Neural cell (in vitro differentiated cells): ENCODE measurements at regions not wholly inside any gene's neighbourhood (a gene's known extent, or its start where the extent isn't known, plus 50 kb on each side); places are given as distances from the start of the nearest gene placed in this dataset.

Experiments
- H2AFZ ChIP-seq: fragments of 200-600, 300-800 bp; sonication (generic), shearing (Covaris generic); 2 replicates; pipeline ENCODE4 v1.6.0; 2014; ENCODE audit warnings: low read depth, mild to moderate bottlenecking, antibody characterized with exemption, low read length, moderate library complexity
- H3F3A ChIP-seq: fragments of 200-600 bp; shearing (Covaris generic); 2 replicates; pipeline ENCODE4 v1.6.1; 2016; ENCODE audit warnings: mild to moderate bottlenecking, moderate library complexity, mixed read lengths, antibody characterized with exemption, low read length; ENCODE audit not compliant: insufficient read depth, poor library complexity, severe bottlenecking
- H3K27ac ChIP-seq: fragments of 200-600, 300-800 bp; sonication (generic), shearing (Covaris generic); 2 replicates; pipeline ENCODE4 v1.5.1; 2014; ENCODE audit warnings: mild to moderate bottlenecking, low read length, moderate library complexity
- H3K27me3 ChIP-seq: fragments of 300-800, 200-600 bp; sonication (generic), shearing (Covaris generic); 2 replicates; pipeline ENCODE4 v1.6.0; 2014; ENCODE audit warnings: mild to moderate bottlenecking, low read depth, low read length, moderate library complexity; ENCODE audit not compliant: insufficient read depth
- H3K36me3 ChIP-seq: fragments of 300-800, 200-600 bp; sonication (generic), shearing (Covaris generic); 2 replicates; pipeline ENCODE4 v1.5.1; 2014; ENCODE audit warnings: mild to moderate bottlenecking, antibody characterized with exemption, low read length, moderate library complexity; ENCODE audit not compliant: insufficient read depth
- H3K4me2 ChIP-seq: fragments of 300-800, 200-600 bp; sonication (generic), shearing (Covaris generic); 2 replicates; pipeline ENCODE4 v1.6.0; 2014; ENCODE audit warnings: mild to moderate bottlenecking, low read length
- H3K4me3 ChIP-seq: fragments of 300-800, 200-600 bp; sonication (generic), shearing (Covaris generic); 2 replicates; pipeline ENCODE4 v1.5.1; 2014; ENCODE audit warnings: mild to moderate bottlenecking, low read length, moderate library complexity
- H3K79me2 ChIP-seq: fragments of 200-600 bp; shearing (Covaris generic); replicated peaks from 2 replicates; pipeline ENCODE4 v1.6.0; 2014; ENCODE audit warnings: mild to moderate bottlenecking, low read length, moderate library complexity; ENCODE audit not compliant: insufficient read depth
- H3K9ac ChIP-seq: fragments of 300-800, 200-600 bp; sonication (generic), shearing (Covaris generic); 2 replicates; pipeline ENCODE4 v1.6.1; 2016; ENCODE audit warnings: mild to moderate bottlenecking, low read length, mixed read lengths
- H3K9me2 ChIP-seq: fragments of 200-600 bp; shearing (Covaris generic); 2 replicates; pipeline ENCODE4 v1.6.1; 2016; ENCODE audit warnings: mild to moderate bottlenecking, low read length, mixed read lengths; ENCODE audit not compliant: insufficient read depth
- H3K9me3 ChIP-seq: fragments of 200-600, 300-800 bp; sonication (generic), shearing (Covaris generic); 2 replicates; pipeline ENCODE4 v1.6.1; 2016; ENCODE audit warnings: mild to moderate bottlenecking, mixed run types, low read length, moderate library complexity, mixed read lengths
- H4K20me1 ChIP-seq: fragments of 200-600 bp; shearing (Covaris generic); 2 replicates; pipeline ENCODE4 v1.6.1; 2016; ENCODE audit warnings: mild to moderate bottlenecking, mixed run types; ENCODE audit not compliant: insufficient read depth
- CTCF ChIP-seq: fragments of 450-650 bp; IDR thresholded peaks from 2 replicates; pipeline ENCODE4 v1.5.1; 2014; ENCODE audit warnings: antibody characterized with exemption, mild to moderate bottlenecking, moderate library complexity; ENCODE audit not compliant: poor library complexity, severe bottlenecking
- EP300 ChIP-seq: fragments of 450-650 bp; conservative IDR thresholded peaks from 2 replicates; pipeline ENCODE4 v1.6.1; 2014; ENCODE audit warnings: antibody characterized with exemption, mild to moderate bottlenecking, moderate library complexity; ENCODE audit not compliant: poor library complexity, severe bottlenecking
- EZH2 ChIP-seq: fragments of 200-600, 300-800 bp; shearing (Covaris generic), sonication (generic); IDR thresholded peaks from 2 replicates; pipeline ENCODE4 v1.6.1; 2014; ENCODE audit warnings: antibody characterized with exemption, low read length, borderline replicate concordance, mild to moderate bottlenecking; ENCODE audit not compliant: insufficient read depth, poor library complexity, severe bottlenecking
- MXI1 ChIP-seq: fragments of 450-650 bp; conservative IDR thresholded peaks from 2 replicates; pipeline ENCODE4 v1.6.1; 2014; ENCODE audit warnings: antibody characterized with exemption, mild to moderate bottlenecking; ENCODE audit not compliant: poor library complexity, severe bottlenecking
- POLR2AphosphoS5 ChIP-seq: IDR thresholded peaks from 2 replicates; pipeline ENCODE4 v1.6.1; 2012
- RAD21 ChIP-seq: fragments of 450-650 bp; conservative IDR thresholded peaks from 2 replicates; pipeline ENCODE4 v1.6.1; 2014; ENCODE audit warnings: antibody characterized with exemption, mild to moderate bottlenecking, moderate library complexity
- REST ChIP-seq: IDR thresholded peaks from 2 replicates; pipeline ENCODE4 v1.6.1; 2012; ENCODE audit warnings: borderline replicate concordance
- SMC3 ChIP-seq: fragments of 450-650 bp; conservative IDR thresholded peaks from 2 replicates; pipeline ENCODE4 v1.6.1; 2014; ENCODE audit warnings: antibody characterized with exemption, mild to moderate bottlenecking, moderate library complexity; ENCODE audit not compliant: poor library complexity
- TAF1 ChIP-seq: IDR thresholded peaks from 2 replicates; pipeline ENCODE4 v1.6.1; 2012; ENCODE audit warnings: low read depth

GRCh38 chr13:100852146-100852545 is 177.6 kb upstream of the TMTC4 start:
- Histone ChIP-seq H3K27me3 (no peaks in the 10 kb centered on the region), H3K9me2 (no peaks in the 10 kb centered on the region), H3K36me3 (no peaks in the 10 kb centered on the region), H3K4me2 (no peak overlapping the region), H3K9ac (no peak overlapping the region), H3K27ac (no peak overlapping the region), H3F3A (no peaks in the 10 kb centered on the region), H4K20me1 (no peaks in the 10 kb centered on the region), H3K9me3 (no peaks in the 10 kb centered on the region), H3K4me3 (no peak overlapping the region), H3K79me2 (no peaks in the 10 kb centered on the region), H2AFZ (no peak overlapping the region)
- no peak for TF ChIP-seq RAD21
- TF ChIP-seq SMC3 = no peak
- no peak for TF ChIP-seq EP300
- no peak for TF ChIP-seq REST
- no peak for TF ChIP-seq POLR2AphosphoS5
- no peak for TF ChIP-seq MXI1
- TF ChIP-seq TAF1 = no peak
- no peak for TF ChIP-seq CTCF
- no peak for TF ChIP-seq EZH2

- H3K79me2 ChIP-seq = no peaks in the 10 kb centered on the region
- H3K27me3 ChIP-seq = no peaks in the 10 kb centered on the region
- no peaks in the 10 kb centered on the region for H3K9me3 ChIP-seq
- H3K9ac ChIP-seq = no peak overlapping the region
- H3K4me2 ChIP-seq = no peak overlapping the region
- no peak for TF ChIP-seq EP300
- no peak for TF ChIP-seq CTCF
- no peak for TF ChIP-seq EZH2
- TF ChIP-seq SMC3 = no peak
- TF ChIP-seq TAF1 = no peak
- no peaks in the 10 kb centered on the region for H3K36me3 ChIP-seq
- no peak overlapping the region for H2AFZ ChIP-seq
- H3F3A ChIP-seq = no peaks in the 10 kb centered on the region
- no peak overlapping the region for H3K4me3 ChIP-seq
- H3K27ac ChIP-seq = no peak overlapping the region
- H4K20me1 ChIP-seq = no peaks in the 10 kb centered on the region
- no peaks in the 10 kb centered on the region for H3K9me2 ChIP-seq
Measured at GRCh38 chr13:100848304-100848703, 173.7 kb upstream of the TMTC4 start.
